GM19395 (cell line): ENCODE measurements at regions not wholly inside any gene's neighbourhood (a gene's known extent, or its start where the extent isn't known, plus 50 kb on each side); places are given as distances from the start of the nearest gene placed in this dataset.
"Not testable (repeated sequence)": the region's sequence is repeated elsewhere in the genome, so short reads cannot be mapped to it uniquely, and the experiment has no call there.

ENCODE experiments used
- ATAC-seq: cut with Tn5 transposase; IDR thresholded peaks from one replicate; pipeline ENCODE4 v1.9.1; 2021; ENCODE audit warnings: mild to moderate bottlenecking, moderate library complexity; ENCODE audit not compliant: unreplicated experiment

DNA sequence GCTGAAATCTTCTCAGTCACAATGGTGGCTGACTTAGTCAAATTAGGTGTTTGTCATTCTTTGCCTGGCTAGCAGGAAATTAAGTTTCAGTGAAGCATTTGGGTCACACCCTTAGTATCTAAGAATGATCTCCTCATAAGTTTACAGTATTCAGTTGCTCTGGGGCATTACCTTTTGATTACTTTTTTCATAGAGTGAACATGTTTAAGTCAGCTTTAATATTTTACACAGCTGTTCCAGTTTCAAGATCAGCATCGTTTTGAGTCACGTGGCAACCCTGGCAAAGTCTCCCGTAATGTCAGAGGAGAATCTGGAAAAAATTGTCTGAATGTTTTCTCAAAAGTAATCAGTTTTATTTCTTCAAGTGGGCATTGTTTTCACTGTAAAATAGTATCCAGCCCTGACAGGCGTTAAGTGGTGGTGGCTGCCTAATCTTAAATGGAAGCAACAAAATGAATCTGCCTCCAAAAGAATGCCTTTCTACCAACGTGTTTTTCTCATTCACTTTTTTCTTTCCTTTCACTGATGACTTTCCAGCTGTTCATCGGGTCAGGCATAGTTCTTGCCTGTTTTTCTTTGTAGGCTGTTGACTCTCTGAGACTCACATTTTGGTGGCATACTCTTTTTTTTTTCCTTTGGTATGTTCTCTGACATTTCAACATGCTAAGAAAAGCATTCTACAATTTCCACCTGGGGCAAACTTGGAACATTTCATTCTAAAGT lies 319.6 kb upstream of the TCF4 start:
- ATAC-seq: no peak

DNA sequence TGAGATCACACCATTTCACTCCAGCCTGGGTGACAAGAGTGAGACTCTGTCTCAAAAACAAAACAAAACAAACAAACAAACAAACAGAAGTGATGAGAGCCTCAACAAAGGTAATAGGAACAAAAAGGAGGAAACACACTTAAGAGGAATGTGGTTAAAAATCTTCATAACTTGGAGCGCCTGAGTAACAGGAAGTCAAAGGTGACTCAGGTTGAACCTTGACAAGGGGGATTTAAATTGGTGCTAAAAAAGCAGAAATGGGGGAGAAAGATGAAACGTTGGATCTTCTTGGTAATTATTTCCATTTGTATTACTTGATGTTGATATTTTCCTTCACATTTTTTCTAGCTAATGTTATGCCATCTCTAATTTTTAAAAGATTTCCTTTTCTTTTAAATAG lies 318.5 kb upstream of the TCF4 start:
- ATAC-seq: no peak

DNA sequence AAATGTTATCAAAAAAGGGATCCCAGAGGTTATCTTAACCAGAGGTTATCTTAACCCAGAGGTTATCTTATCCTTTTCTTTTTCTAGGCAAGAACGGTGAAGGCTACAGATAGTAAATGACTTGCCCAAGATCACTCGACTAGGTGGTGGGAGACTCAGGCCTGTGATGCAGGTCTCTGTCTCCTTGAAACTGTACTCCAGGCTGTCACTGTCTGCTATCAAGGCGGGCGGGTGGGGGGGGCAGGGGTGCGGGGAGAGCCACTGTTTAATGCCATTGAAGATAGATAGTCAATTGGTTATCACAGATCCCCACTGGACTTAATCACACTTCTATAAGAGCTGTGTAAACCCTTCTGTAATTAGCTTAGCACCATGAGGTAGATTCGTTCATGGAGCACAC lies 315.9 kb upstream of the TCF4 start:
- ATAC-seq: no peak

DNA sequence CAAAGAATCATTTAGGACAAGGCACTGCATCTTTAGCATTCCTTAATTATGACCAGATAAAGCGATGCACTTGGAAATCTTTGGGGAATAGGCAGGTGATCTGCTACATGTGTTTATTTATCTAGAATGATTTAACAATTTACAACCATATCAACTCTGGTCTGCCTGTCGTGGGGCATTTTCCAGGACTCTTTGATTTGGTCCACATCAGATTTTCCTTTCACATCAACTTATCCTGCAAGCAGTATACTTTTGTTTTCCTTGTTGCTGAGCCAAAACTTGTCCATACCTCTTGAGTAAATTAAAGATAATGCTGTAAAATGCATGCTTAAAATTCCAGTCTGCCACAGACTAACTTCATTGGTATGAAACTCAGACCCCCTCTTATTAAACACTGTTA lies 312.4 kb upstream of the TCF4 start:
- no peak for ATAC-seq

DNA sequence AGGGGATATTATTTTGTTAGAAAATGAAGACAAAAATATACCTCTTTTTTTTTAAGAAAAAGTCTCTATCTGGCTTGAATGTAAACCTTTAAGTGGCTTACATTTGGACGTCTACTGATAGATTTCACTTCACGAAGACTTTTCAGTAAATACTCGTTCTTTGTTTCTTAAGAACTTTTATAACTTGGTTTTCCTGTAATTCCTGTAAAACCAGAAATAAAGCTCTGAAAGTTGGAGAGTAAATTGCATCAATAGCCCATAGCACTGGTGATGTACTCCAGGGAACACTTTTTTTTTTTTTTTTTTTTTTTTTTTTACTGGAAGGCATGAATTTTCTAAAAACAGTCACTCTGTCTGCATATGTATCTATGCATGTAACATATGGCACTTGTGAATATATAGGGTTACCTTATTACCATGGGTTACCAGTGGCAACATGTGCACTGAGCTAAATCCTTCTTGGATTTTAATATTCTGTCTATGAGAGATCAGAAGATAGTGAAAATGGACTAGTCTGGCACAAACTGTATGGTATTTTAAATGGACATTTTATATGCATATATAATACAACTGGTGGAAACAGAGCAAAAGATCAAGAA lies 309.2 kb upstream of the TCF4 start:
- no peak for ATAC-seq

DNA sequence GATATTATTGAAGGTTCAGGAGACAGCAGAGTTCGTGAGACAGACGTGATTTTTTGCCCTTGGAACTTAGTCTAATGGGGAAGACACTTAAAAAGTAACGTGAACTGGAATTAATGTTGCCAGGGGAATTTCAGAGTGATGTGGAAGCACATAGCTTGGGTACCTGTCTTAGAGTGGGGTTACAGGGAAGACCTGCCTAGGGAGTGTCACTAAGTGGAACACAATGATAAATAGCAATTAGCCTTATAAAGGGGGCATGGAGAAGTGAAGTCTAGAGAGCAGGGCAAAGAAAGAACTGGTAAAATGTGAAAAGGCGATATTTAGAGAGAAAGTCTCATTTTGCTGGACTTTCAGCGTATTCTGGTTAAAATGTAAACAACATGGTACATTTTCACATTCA lies 306.0 kb upstream of the TCF4 start:
- no peak for ATAC-seq

DNA sequence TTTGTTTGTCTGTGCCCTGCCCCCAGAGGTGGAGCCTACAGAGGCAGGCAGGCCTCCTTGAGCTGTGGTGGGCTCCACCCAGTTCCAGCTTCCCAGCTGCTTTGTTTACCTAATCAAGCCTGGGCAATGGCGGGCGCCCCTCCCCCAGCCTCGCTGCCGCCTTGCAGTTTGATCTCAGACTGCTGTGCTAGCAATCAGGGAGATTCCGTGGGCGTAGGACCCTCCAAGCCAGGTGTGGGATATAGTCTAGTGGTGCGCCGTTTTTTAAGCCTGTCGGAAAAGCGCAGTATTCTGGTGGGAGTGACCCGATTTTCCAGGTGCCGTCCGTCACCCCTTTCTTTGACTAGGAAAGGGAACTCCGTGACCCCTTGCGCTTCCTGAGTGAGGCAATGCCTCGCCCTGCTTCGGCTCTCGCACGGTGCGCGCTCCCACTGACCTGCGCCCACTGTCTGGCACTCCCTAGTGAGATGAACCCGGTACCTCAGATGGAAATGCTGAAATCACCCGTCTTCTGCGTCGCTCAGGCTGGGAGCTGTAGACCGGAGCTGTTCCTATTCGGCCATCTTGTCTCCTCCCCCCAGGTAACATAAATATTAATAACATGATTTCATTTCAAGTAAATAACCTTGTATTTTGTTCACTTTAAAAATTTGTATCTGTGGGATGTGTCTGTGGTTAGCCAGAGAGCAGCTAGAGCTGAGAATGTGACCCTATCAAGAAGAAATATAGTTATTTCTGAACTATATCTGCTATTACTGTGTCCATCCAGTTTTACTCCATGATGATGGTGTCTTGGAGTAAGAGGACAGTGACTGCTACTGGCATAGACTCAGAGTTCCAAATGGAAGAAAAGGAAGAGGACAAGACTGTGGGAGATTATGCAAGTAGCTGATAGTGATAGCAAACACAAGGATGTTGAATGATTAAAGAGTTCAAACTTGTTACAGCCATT lies 305.1 kb upstream of the TCF4 start:
- ATAC-seq: not testable (repeated sequence)

DNA sequence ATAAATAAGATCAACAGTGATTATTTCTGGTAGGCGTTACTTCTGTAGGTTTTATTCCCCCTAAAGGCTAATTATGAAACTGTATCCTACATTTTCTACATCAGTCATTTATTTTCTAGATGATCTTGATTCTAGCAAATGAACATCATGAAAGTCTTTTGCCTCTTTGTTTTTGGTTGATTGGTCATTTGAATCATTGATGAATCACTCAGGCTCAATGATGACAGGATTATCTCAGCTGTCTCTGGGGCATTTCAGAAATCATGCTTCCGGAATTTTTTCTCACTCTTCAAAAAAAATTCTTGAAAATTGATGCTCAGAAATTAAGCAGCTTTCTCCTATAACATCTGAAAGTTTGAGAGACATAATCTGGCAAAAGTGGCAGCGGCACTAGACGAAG lies 298.9 kb upstream of the TCF4 start:
- no peak for ATAC-seq

DNA sequence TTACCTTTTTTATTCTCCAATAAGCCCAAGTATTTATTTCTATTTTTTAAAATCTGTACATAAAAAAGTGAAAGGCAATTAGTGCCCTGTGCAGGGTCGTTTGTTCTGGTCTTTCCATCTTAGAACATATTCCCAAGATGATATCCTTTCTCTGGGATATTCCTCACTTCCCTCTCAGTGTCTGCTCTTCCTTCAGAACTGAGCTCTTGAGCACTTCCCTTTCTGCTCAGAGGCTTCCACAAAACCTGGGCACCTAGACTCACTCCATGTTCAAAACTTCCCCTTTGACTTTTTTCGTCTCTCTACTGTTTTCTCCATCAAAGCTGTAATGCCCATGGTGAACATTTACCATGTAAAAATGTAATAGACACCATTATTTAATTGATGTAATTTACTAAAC lies 296.5 kb upstream of the TCF4 start:
- ATAC-seq: no peak

DNA sequence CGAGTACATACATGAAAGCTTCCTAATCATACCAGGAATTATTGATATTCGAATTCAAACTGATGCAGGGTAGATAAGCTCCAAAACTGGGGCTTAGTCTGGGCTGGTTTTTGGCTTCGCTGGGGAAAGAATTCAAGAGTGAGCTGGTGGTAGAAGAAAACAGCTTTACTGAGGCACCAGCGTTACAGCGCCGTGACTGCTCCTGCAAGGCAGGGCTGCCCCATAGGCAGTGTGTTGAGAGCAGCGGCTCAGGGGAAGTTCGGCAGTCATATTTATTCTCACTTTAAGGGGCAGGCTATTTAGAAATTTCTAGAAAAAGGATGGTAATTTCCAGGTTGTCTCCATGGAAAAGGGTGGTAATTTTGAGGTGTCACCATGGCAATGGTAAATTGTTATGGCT lies 292.6 kb upstream of the TCF4 start:
- no peak for ATAC-seq

DNA sequence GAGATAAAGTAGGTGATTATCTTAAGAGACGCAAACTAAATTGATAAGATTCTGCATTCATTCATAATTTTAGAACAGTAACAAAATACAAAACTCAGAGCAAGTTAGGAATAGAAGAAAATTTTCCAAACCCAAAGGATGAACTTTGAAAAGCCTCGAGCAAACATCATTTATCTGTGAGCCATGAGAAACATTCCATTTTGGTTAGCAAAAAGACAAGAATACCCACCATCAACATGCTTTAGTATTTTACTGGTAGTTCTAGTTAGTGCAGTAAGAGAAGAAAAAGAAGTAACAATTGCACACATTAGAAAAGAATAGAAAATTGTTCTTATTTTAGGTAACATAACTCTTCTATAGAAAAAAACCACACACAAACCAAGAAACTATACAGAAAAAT lies 291.3 kb upstream of the TCF4 start:
- ATAC-seq: no peak

DNA sequence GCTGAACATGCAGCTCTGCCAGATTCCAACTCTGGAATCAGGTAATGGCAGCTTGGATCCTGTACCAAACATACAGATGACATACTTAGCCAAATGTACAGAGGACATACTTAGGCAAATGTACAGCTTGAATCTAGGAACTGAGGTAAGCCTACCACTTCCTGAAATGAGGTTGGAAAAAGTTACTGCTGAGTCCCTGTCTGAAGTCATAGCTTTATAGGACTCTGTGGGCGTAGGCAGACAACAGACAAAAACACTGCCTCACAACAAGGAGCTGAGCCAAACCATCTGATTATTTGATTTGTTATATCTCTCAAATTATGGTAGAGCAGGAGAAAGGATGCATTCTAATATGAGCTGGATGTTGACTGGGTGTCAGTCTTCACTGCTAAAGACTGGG lies 290.2 kb upstream of the TCF4 start:
- no peak for ATAC-seq

DNA sequence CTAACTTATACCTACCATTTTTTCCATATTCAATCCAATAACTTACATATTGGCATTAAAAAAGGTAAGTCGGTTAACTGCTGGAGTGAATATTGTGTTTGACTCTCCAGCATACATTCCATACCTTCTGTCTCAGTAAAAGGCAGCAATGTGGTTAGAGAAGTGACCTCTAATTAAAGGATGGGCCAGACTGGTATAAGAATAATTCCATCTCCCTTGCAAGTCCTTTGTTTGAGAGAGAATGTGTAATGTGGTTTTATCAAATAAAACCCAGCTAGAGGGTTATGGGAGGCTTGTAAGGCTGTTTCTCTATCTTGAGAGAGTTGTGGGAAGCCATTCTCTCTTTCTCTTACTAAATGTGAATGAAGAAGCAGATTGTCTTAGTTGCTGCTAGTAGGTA lies 289.3 kb upstream of the TCF4 start:
- ATAC-seq: no peak

DNA sequence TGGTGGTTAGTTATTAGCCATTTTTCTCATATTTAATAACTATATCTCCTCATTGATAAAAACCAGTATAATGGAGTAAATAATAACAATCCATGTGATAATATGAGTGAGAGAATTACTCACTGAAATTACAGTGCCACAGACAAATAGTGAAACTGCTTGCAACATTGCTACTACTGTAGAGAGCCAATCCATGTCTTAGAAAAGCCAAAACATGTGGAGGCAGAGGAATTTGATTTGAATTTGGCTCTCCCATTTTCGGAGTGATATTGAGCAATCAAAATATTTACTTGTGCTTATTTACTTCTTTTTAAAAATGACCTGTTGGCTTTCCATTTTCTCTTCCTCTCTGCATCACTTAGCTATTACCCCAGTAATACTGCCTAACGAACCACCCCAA lies 288.3 kb upstream of the TCF4 start:
- no peak for ATAC-seq

DNA sequence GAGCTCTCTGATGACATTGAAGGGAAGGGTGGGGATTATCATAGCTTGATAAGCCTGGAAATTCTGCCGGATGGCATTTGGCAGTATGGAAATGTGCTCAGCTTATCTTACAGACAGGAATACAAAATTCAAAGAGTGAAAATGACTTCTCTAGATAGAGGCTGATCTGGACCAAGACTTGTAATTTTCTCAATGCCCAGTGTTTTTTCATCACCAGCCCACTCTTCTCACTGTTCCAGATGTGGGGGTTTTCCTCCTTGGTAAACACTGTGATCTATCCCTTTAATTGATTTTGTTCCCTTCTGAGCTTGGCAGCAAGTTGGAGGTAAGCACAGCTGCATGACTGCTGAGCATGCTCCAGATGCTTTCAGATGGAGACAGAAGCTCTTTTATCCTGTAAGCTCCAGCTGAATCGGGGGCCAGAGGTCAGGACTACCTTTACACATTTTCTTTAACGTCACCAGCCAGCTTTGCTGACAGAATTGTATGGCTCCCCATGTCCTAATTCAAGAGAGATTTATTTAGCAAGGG lies 287.4 kb upstream of the TCF4 start:
- ATAC-seq: no peak

DNA sequence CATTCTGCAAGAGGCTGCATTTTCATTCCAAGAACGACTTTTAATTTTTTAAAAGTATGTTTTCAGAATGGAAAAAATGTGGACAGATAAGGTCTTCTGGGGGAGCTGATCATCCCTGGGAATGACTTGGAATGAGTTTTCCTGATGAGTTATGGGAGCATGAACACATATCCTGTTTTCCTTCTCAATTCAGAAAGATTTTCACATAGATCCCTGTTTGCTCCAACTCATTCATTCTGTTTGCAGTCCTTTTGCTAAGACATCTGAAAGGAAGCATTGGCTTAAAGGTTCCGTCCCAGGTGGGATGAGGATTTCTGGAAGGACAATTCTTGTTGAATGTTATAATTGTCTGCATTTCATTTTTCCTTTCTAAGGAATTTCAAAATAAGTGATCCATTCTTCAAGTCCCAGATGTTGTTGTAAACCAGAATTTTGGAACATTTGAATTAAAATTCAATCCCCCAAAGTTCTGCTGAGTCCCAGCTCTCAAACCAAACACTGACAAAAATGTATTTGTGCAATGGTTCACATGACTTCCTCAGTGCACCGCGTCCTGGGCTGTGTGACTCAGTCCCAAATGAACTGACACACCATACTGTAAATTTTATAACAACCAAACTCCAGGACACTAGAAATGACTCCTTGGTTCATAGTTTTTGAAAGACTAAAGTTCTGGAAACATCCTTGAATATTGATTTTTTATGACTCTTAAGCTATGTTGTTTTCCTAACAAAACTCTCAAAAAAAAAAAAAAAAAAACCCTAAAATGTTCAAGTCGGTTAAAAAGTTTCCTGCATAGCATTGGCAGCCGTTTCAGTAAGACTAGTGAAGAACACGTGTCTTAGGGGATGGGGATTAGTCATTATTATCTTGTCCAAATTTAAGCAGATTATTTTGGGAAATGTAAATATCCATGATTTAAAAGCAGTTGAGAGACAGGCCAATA lies 281.8 kb upstream of the TCF4 start:
- no peak for ATAC-seq

DNA sequence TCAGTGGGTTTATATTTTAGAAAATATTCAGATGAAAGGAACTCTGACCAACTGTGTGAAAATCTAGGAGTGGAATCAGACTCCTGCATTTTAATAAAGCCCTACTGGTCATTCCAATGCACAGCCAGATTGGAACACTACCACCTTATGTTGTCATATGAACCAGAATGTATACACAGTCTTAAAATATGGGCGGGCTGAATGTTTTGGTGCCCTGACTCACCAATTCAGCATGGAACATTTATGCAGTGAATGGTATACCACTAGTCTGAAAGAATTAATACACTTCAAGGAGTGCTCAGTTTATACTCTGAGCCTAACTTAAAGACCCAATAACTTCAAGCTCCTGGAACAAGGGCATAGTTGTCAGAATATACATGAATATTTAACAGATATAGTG lies 280.9 kb upstream of the TCF4 start:
- ATAC-seq: no peak

DNA sequence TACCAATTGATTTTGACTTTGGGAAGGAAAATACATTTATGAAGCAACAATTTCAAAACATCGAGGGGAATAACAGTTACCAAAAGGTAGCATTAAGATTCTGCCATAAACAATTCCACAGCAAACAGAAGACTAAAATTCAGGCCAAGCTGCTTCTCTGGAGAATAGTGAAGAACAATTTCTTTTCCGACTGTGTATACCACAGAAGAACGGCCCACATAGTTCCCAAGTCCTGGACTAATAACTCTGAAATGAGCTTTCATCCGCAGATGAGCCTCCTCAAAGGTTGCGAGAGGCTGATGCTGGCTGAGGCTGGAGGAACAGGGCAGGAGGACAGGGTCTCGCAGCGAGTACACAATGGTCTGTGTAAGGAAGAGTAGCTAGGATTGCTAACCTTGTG lies 278.9 kb upstream of the TCF4 start:
- ATAC-seq: no peak

DNA sequence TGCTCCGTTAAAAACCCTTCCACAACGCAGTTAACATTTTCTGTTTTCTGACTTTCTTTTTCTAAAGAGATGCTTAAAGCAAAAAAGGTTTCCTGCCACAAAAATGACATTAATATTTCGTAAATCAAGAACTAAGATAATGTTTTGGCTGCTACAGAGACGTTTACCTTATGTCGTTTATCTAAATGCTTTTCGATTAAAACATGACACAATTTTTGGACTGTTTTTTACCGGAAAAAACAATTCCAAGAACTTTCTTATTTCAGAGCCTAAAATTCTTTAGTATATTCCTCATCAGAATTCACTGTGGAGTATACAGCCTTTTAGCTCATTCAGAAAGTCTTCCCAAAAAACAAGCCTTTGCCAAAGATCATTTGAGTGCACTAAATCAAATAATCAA lies 278.0 kb upstream of the TCF4 start:
- ATAC-seq: no peak

DNA sequence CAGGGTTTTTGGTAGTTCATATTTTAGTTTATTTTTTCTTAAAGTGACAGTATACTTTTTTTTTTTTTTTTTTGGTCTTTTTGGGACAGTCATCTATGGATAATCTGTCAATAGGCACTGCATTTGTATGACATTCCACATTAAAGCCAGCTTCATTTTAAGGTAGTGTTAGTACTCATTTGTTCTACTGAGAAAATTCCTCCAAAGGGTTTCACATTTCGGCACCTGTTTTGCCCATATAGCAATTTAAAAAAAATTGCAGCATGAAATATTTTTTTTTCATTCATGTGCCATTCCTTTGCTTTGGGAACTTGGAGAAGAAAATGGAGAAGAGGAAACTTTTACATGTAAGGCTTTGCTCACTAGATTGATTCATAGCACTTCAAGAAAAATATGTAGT lies 276.3 kb upstream of the TCF4 start:
- ATAC-seq: no peak

DNA sequence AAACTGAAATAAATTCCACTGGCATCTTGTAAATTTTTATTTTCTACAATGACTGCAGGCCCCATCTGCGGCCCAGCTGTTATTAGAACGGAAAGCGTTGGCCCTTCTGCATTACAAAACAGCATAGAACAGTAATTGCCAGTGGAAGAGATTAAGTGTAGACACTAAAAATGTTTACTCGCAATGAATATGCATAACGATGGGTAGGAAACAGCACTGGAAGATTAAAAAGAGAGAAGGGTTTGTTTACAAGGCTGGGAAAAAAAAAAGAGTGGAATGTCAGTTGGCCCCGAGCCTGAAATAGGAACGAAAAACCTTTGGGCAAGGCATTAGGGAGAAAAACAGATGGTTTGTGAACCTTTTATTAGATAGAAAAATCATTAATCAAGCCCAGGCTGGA lies 275.9 kb upstream of the TCF4 start:
- ATAC-seq: no peak
